Central memory CD8-positive, alpha-beta T cell (primary cell): ENCODE measurements at regions not wholly inside any gene's neighbourhood (a gene's known extent, or its start where the extent isn't known, plus 50 kb on each side); places are given as distances from the start of the nearest gene placed in this dataset.

Experiments
- ATAC-seq: fragments of 150-1000 bp; cut with Tn5 transposase; replicated peaks from 2 replicates; pipeline ENCODE4 v1.10.0; 2022; ENCODE audit warnings: mild to moderate bottlenecking, moderate FRiP score, moderate number of reproducible peaks; ENCODE audit not compliant: poor library complexity, severe bottlenecking; ENCODE audit errors: extremely low read depth
- DNase-seq, 2 donors: peaks; one replicate each; pipeline ENCODE4 v3.0.0; 2021; ENCODE audit warnings: low spot score in 2 of 2
- H3K27ac Mint-ChIP-seq: one replicate; pipeline ENCODE4 v1.8.0; 2022; ENCODE audit warnings: low read depth, mild to moderate bottlenecking, moderate library complexity, mixed read lengths
- H3K27me3 Mint-ChIP-seq: one replicate; pipeline ENCODE4 v1.8.0; 2022; ENCODE audit warnings: mixed read lengths
- H3K36me3 Mint-ChIP-seq: one replicate; pipeline ENCODE4 v1.8.0; 2022; ENCODE audit warnings: mild to moderate bottlenecking, moderate library complexity, mixed read lengths; ENCODE audit not compliant: insufficient read depth
- H3K4me1 Mint-ChIP-seq: one replicate; pipeline ENCODE4 v1.8.0; 2022; ENCODE audit warnings: mixed read lengths
- H3K4me3 Mint-ChIP-seq: one replicate; pipeline ENCODE4 v1.8.0; 2022; ENCODE audit warnings: mild to moderate bottlenecking, moderate library complexity, mixed read lengths
- H3K9me3 Mint-ChIP-seq: one replicate; pipeline ENCODE4 v1.8.0; 2022; ENCODE audit warnings: mixed read lengths

DNA sequence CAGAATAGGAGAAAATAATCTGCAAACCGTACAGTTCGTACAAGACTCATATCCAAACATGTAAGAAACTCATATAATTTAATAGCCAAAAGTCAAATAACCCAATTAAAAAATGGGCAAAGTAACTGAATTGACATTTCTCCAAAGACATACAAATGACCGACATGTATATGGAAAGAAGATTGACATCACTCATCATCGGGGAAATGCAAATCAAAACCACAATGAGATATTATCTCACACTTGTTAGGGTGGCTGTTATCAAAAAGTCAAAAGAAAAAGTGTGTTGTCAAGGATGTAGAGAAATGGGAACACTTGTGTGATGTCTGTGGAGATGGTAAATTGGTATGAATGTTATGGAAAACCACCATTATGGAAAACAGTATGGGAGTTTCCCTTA is 70.5 kb upstream of the STXBP5 start:
- no peaks in the 10 kb centered on the region for H3K36me3 Mint-ChIP-seq
- H3K9me3 Mint-ChIP-seq: no peaks in the 10 kb centered on the region
- H3K4me1 Mint-ChIP-seq: no peaks in the 10 kb centered on the region
- H3K4me3 Mint-ChIP-seq: no peak overlapping the region
- H3K27me3 Mint-ChIP-seq: peaks cover 19% of the 10 kb centered on the region
- no peak overlapping the region for H3K27ac Mint-ChIP-seq
- DNase-seq (no peak), ATAC-seq (no peak)

DNA sequence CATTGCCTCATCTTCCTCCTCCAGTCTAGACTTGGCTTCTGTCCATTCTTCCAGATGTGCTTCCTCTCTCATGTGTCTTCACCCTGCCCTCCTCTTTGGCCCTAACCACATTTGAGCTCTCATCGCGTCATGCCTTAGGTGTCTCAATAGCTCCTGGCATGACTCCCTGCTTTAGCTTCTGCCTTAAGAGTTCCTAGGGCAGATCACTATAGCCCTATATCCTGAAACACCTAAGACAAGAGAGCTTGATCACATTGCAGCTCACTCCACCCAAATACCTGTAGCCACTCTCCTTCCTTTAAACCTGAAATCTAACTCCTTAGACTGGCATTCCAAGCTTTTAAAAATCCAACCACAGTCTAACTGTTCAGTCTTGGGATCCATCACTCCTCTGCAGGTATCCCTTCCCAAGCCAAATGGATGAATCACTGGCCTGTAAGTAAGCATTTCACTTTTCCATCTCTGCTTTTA is 69.0 kb upstream of the STXBP5 start:
- H3K4me1 Mint-ChIP-seq: no peaks in the 10 kb centered on the region
- H3K4me3 Mint-ChIP-seq: no peak overlapping the region
- ATAC-seq (no peak), DNase-seq (no peak)
- no peaks in the 10 kb centered on the region for H3K36me3 Mint-ChIP-seq
- H3K27ac Mint-ChIP-seq: no peak overlapping the region
- H3K27me3 Mint-ChIP-seq: peaks cover 12% of the 10 kb centered on the region
- no peaks in the 10 kb centered on the region for H3K9me3 Mint-ChIP-seq

DNA sequence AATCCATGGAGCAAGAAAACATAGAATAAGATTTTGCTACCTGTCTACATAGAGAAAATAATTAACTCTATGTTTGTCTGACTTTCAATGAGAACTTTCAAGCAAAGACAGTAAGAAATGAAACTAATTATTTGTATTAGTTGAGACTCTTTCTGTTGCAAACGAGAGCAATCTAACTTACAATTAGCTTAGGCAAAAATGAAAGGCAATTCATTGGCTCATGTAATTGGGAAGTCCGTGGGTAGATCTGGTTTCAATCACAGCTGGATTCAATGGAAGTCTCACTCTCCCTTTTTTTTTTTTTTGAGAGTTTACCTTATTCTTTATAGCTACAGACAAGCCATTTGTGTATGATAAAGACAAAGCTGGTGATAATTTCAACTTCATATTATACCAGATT is 68.2 kb upstream of the STXBP5 start:
- H3K9me3 Mint-ChIP-seq: no peaks in the 10 kb centered on the region
- H3K4me3 Mint-ChIP-seq: no peak overlapping the region
- ATAC-seq (no peak), DNase-seq (no peak)
- no peak overlapping the region for H3K27ac Mint-ChIP-seq
- peaks cover 12% of the 10 kb centered on the region for H3K27me3 Mint-ChIP-seq
- no peaks in the 10 kb centered on the region for H3K36me3 Mint-ChIP-seq
- no peaks in the 10 kb centered on the region for H3K4me1 Mint-ChIP-seq

DNA sequence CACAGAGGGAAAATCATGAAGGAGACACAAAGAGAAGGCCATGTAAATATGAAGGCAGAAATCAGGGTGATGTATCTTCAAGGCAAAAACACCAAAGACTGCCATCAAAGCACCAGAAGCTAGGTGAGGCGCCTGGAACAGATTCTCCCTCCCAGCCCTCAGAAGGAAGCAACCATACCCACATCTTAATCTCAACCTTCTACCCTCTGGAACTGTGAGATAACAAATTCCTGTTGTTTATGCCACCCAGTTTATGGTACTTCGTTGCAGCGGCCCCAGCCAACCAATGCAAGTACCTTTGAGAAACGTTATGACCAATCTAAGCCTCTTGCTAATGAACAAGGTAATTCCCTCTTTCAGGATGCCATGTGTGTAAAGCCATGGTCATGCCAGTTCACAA is 66.2 kb upstream of the STXBP5 start:
- H3K4me1 Mint-ChIP-seq: no peaks in the 10 kb centered on the region
- H3K36me3 Mint-ChIP-seq: no peaks in the 10 kb centered on the region
- ATAC-seq (no peak), DNase-seq (no peak)
- H3K27me3 Mint-ChIP-seq: peaks cover 12% of the 10 kb centered on the region
- no peak overlapping the region for H3K4me3 Mint-ChIP-seq
- no peaks in the 10 kb centered on the region for H3K9me3 Mint-ChIP-seq
- no peak overlapping the region for H3K27ac Mint-ChIP-seq

- no peak overlapping the region for H3K27ac Mint-ChIP-seq
- no peak overlapping the region for H3K4me3 Mint-ChIP-seq
- ATAC-seq (no peak), DNase-seq (no peak)
- H3K9me3 Mint-ChIP-seq: no peaks in the 10 kb centered on the region
- peaks cover 12% of the 10 kb centered on the region for H3K27me3 Mint-ChIP-seq
- H3K4me1 Mint-ChIP-seq: no peaks in the 10 kb centered on the region
- no peaks in the 10 kb centered on the region for H3K36me3 Mint-ChIP-seq
These were observed 65.4 kb upstream of the STXBP5 start for GRCh38 chr6:147138835-147139234.

- Mint-ChIP-seq H3K4me1 (no peaks in the 10 kb centered on the region), H3K9me3 (no peaks in the 10 kb centered on the region), H3K27ac (no peak overlapping the region), H3K4me3 (no peak overlapping the region), H3K36me3 (no peaks in the 10 kb centered on the region), H3K27me3 (no peaks in the 10 kb centered on the region)
- no peak for ATAC-seq
- DNase-seq: no peak
These were observed 62.4 kb upstream of the STXBP5 start for GRCh38 chr6:147141711-147142308.

DNA sequence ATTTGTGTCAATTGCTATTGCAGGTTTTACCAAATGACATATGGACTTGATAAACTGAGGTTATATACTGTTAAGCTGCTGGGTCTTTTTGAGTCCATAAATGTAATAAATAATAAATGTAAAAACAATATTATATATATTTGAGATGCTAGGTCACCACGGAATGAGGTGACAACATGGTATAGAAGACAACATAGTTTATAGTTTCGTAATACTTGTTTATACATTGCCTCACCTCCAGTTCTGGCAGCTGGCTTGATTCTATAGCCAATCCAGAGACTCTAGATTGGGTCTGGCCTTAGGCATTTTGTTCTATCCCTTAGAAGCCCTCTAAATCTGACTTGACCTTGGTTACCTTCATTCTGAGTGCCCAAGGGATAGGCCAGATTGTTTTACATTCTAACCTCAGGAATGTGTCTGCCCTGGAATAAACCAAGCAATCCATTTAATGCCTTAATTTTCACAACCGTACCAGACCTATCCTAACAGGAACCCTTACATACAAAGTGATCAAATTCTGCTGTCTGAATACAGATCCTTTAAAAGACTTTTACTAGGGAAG is 61.5 kb upstream of the STXBP5 start:
- no peak for ATAC-seq
- Mint-ChIP-seq H3K9me3 (no peaks in the 10 kb centered on the region), H3K27ac (no peak overlapping the region), H3K36me3 (no peaks in the 10 kb centered on the region), H3K4me3 (no peak overlapping the region), H3K27me3 (no peaks in the 10 kb centered on the region), H3K4me1 (no peaks in the 10 kb centered on the region)
- DNase-seq: no peak

DNA sequence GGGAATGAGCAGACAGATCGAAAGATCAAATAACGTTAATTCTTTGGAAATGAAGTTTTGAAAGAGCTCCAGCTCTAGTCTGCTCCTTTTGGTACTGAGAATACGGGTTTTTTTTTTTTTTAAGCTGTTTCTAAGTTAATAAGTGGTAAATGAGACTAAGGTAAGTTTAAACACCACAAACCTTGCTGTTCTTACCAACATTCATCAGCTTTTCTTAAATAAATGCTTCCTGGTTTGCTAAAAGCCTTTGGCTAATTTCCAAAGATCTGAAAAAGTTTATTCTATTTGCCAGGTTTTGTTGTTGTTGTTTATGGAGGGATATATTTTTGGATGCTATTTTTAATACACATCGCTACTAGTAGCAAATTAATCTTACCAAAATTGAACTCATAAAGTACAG is 55.1 kb upstream of the STXBP5 start:
- DNase-seq (no peak), ATAC-seq (no peak)
- Mint-ChIP-seq H3K27me3 (peaks cover 18% of the 10 kb centered on the region), H3K4me1 (no peaks in the 10 kb centered on the region), H3K27ac (no peak overlapping the region), H3K36me3 (peaks cover 1% of the 10 kb centered on the region), H3K4me3 (no peak overlapping the region), H3K9me3 (no peaks in the 10 kb centered on the region)

GRCh38 chr6:147149826-147150225 is 54.4 kb upstream of the STXBP5 start:
- ATAC-seq (no peak), DNase-seq (no peak)
- no peak overlapping the region for H3K4me3 Mint-ChIP-seq
- peaks cover 18% of the 10 kb centered on the region for H3K27me3 Mint-ChIP-seq
- H3K36me3 Mint-ChIP-seq: peaks cover 1% of the 10 kb centered on the region
- no peak overlapping the region for H3K27ac Mint-ChIP-seq
- H3K9me3 Mint-ChIP-seq: no peaks in the 10 kb centered on the region
- no peaks in the 10 kb centered on the region for H3K4me1 Mint-ChIP-seq

- Mint-ChIP-seq H3K4me1 (no peaks in the 10 kb centered on the region), H3K4me3 (no peak overlapping the region), H3K36me3 (peaks cover 1% of the 10 kb centered on the region), H3K9me3 (no peaks in the 10 kb centered on the region), H3K27ac (no peak overlapping the region), H3K27me3 (peaks cover 18% of the 10 kb centered on the region)
- no peak for ATAC-seq
- DNase-seq: no peak
These were observed 53.9 kb upstream of the STXBP5 start for GRCh38 chr6:147150293-147150692.
